GM19238 (cell line): ENCODE measurements at regions not wholly inside any gene's neighbourhood (a gene's known extent, or its start where the extent isn't known, plus 50 kb on each side); places are given as distances from the start of the nearest gene placed in this dataset.
"Not testable (repeated sequence)": the region's sequence is repeated elsewhere in the genome, so short reads cannot be mapped to it uniquely, and the experiment has no call there.

ENCODE experiments used
- DNase-seq: peaks from one replicate; pipeline ENCODE4 v3.0.0; 2011; ENCODE audit warnings: low spot score; ENCODE audit not compliant: insufficient read length

- DNase-seq = no peak
These were observed 54.8 kb downstream of the OTUD1 start for GRCh38 chr10:23493711-23494110.

GRCh38 chr10:23496727-23497126 lies 57.9 kb downstream of the OTUD1 start:
- DNase-seq = no peak

GRCh38 chr10:23499372-23500132 lies 60.7 kb downstream of the OTUD1 start:
- no peak for DNase-seq

- DNase-seq = no peak
These were observed 67.1 kb downstream of the OTUD1 start for GRCh38 chr10:23505797-23506465.

GRCh38 chr10:23512355-23513058 lies 73.6 kb downstream of the OTUD1 start:
- no peak for DNase-seq

- not testable (repeated sequence) for DNase-seq
These were observed 74.7 kb downstream of the OTUD1 start for GRCh38 chr10:23513621-23514020.

GRCh38 chr10:23514321-23514720 lies 75.4 kb downstream of the OTUD1 start:
- no peak for DNase-seq

- no peak for DNase-seq
These were observed 77.7 kb downstream of the OTUD1 start for GRCh38 chr10:23516530-23516929.

- no peak for DNase-seq
These were observed 78.3 kb downstream of the OTUD1 start for GRCh38 chr10:23517155-23517554.

GRCh38 chr10:23521735-23522134 lies 82.9 kb downstream of the OTUD1 start:
- no peak for DNase-seq

GRCh38 chr10:23522345-23522744 lies 83.5 kb downstream of the OTUD1 start:
- no peak for DNase-seq

- DNase-seq = no peak
These were observed 84.4 kb downstream of the OTUD1 start for GRCh38 chr10:23523251-23523650.

- DNase-seq = no peak
These were observed 86.5 kb downstream of the OTUD1 start for GRCh38 chr10:23525406-23525805.

GRCh38 chr10:23528419-23528818 lies 89.5 kb downstream of the OTUD1 start:
- no peak for DNase-seq

- DNase-seq = no peak
These were observed 90.8 kb downstream of the OTUD1 start for GRCh38 chr10:23529625-23530024.

- no peak for DNase-seq
These were observed 91.2 kb downstream of the OTUD1 start for GRCh38 chr10:23530079-23530478.

GRCh38 chr10:23533212-23533611 lies 94.3 kb downstream of the OTUD1 start:
- no peak for DNase-seq

GRCh38 chr10:23534326-23534725 lies 95.5 kb downstream of the OTUD1 start:
- DNase-seq = no peak

GRCh38 chr10:23534761-23535160 lies 95.9 kb downstream of the OTUD1 start:
- no peak for DNase-seq

GRCh38 chr10:23535381-23535780 lies 96.5 kb downstream of the OTUD1 start:
- no peak for DNase-seq

- DNase-seq = no peak
These were observed 100.1 kb downstream of the OTUD1 start for GRCh38 chr10:23538968-23539367.

GRCh38 chr10:23540401-23541030 lies 101.6 kb downstream of the OTUD1 start:
- no peak for DNase-seq
